Hepatocyte (in vitro differentiated cells): ENCODE measurements at regions not wholly inside any gene's neighbourhood (a gene's known extent, or its start where the extent isn't known, plus 50 kb on each side); places are given as distances from the start of the nearest gene placed in this dataset.

Experiments used
- EZH2 ChIP-seq: fragments of 200-600 bp; sonication (generic); IDR thresholded peaks from 2 replicates; pipeline ENCODE4 v1.6.1; 2016; ENCODE audit warnings: antibody characterized with exemption, mild to moderate bottlenecking, borderline replicate concordance
- TF ChIP-seq, protein P1 (sequence below): fragments of 200-600 bp; sonication (generic); IDR thresholded peaks from 2 replicates; pipeline ENCODE4 v1.5.1; 2016; ENCODE audit warnings: antibody characterized with exemption, mild to moderate bottlenecking; ENCODE audit not compliant: poor library complexity

DNA sequence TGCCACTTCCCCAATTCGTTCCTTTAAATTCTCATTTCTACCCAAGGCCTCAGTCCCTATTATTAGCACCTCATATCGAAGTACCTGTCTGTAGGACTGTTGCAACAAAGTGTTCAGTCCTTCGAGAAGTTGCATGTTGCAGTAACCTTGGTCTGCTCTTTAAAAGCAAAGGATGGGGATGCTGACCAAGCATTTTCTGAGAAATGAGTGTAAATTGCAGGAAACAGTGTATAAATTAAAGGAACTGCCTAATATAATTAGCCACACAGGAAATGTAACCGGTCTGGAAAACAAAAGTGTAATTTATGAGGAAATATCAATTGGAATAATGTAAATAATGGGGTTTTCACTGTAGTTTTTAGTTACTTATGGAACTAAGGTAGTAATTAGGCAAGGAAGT lies 261.9 kb upstream of the ARID1B start:
- TF ChIP-seq, protein P1, sequence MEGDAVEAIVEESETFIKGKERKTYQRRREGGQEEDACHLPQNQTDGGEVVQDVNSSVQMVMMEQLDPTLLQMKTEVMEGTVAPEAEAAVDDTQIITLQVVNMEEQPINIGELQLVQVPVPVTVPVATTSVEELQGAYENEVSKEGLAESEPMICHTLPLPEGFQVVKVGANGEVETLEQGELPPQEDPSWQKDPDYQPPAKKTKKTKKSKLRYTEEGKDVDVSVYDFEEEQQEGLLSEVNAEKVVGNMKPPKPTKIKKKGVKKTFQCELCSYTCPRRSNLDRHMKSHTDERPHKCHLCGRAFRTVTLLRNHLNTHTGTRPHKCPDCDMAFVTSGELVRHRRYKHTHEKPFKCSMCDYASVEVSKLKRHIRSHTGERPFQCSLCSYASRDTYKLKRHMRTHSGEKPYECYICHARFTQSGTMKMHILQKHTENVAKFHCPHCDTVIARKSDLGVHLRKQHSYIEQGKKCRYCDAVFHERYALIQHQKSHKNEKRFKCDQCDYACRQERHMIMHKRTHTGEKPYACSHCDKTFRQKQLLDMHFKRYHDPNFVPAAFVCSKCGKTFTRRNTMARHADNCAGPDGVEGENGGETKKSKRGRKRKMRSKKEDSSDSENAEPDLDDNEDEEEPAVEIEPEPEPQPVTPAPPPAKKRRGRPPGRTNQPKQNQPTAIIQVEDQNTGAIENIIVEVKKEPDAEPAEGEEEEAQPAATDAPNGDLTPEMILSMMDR, result no peak
- no peak for TF ChIP-seq EZH2
